NB4 (cell line): ENCODE measurements at regions not wholly inside any gene's neighbourhood (a gene's known extent, or its start where the extent isn't known, plus 50 kb on each side); places are given as distances from the start of the nearest gene placed in this dataset.

Source experiments
- CTCF ChIP-seq: IDR thresholded peaks from one replicate; pipeline ENCODE4 v1.5.1; 2012; ENCODE audit warnings: low read depth, low read length
- POLR2A ChIP-seq: IDR thresholded peaks from 2 replicates; pipeline ENCODE4 v1.6.1; 2011; ENCODE audit warnings: mild to moderate bottlenecking; ENCODE audit not compliant: insufficient read length; ENCODE audit errors: extremely low read depth

- TF ChIP-seq CTCF (peak; percentile 11), POLR2A (no peak)
These were observed 597.2 kb upstream of the ANO3 start for GRCh38 chr11:25734591-25735211.
